Putamen (tissue), 1 donor: ENCODE measurements at regions not wholly inside any gene's neighbourhood (a gene's known extent, or its start where the extent isn't known, plus 50 kb on each side); places are given as distances from the start of the nearest gene placed in this dataset.

ENCODE experiments used
- DNase-seq: peaks from one replicate; pipeline ENCODE4 v3.0.0-alpha.2; 2016; ENCODE audit warnings: low spot score

- no peak for DNase-seq
Observed at GRCh38 chr16:9302072-9302471, 210.6 kb downstream of the HAPSTR1 start.

- DNase-seq, result no peak
Observed at GRCh38 chr16:9306753-9307152, 215.3 kb downstream of the HAPSTR1 start.

GRCh38 chr16:9307446-9307845, 216.0 kb downstream of the HAPSTR1 start:
- no peak for DNase-seq

- no peak for DNase-seq
Observed at GRCh38 chr16:9308356-9308801, 216.9 kb downstream of the HAPSTR1 start.

GRCh38 chr16:9308850-9309249, 217.4 kb downstream of the HAPSTR1 start:
- no peak for DNase-seq

GRCh38 chr16:9309844-9310243, 218.4 kb downstream of the HAPSTR1 start:
- no peak for DNase-seq

GRCh38 chr16:9311303-9311954, 220.0 kb downstream of the HAPSTR1 start:
- DNase-seq, result peak; percentile 39

- no peak for DNase-seq
Observed at GRCh38 chr16:9316008-9316407, 224.6 kb downstream of the HAPSTR1 start.

GRCh38 chr16:9316615-9317014, 225.2 kb downstream of the HAPSTR1 start:
- DNase-seq, result peak; percentile 68

GRCh38 chr16:9318764-9319163, 227.3 kb downstream of the HAPSTR1 start:
- no peak for DNase-seq

GRCh38 chr16:9322769-9323168, 231.3 kb downstream of the HAPSTR1 start:
- no peak for DNase-seq

- no peak for DNase-seq
Observed at GRCh38 chr16:9323170-9323569, 231.7 kb downstream of the HAPSTR1 start.

- peak; percentile 45 for DNase-seq
Observed at GRCh38 chr16:9327253-9327652, 235.8 kb downstream of the HAPSTR1 start.

GRCh38 chr16:9328411-9328810, 237.0 kb downstream of the HAPSTR1 start:
- no peak for DNase-seq

GRCh38 chr16:9330095-9330494, 238.7 kb downstream of the HAPSTR1 start:
- no peak for DNase-seq

GRCh38 chr16:9331503-9331902, 240.1 kb downstream of the HAPSTR1 start:
- no peak for DNase-seq

GRCh38 chr16:9332574-9333148, 241.2 kb downstream of the HAPSTR1 start:
- no peak for DNase-seq

GRCh38 chr16:9333469-9333868, 242.0 kb downstream of the HAPSTR1 start:
- no peak for DNase-seq

- DNase-seq, result no peak
Observed at GRCh38 chr16:9334103-9334502, 242.7 kb downstream of the HAPSTR1 start.

GRCh38 chr16:9337308-9338032, 246.0 kb downstream of the HAPSTR1 start:
- DNase-seq, result no peak

- no peak for DNase-seq
Observed at GRCh38 chr16:9338068-9338467, 246.6 kb downstream of the HAPSTR1 start.

- no peak for DNase-seq
Observed at GRCh38 chr16:9338510-9338909, 247.1 kb downstream of the HAPSTR1 start.

- DNase-seq, result peak; percentile 82
Observed at GRCh38 chr16:9340526-9341256, 249.2 kb downstream of the HAPSTR1 start.
